ENCODE measurements at regions not wholly inside any gene's neighbourhood (a gene's known extent, or its start where the extent isn't known, plus 50 kb on each side); places are given as distances from the start of the nearest gene placed in this dataset.

GRCh38 chr13:104270731-104271130 is 1204.5 kb upstream of the SLC10A2 start:
- no peak overlapping the region for H3K9ac ChIP-seq (ENCODE audit: low read length in 5 of 5)
- H3K4me3 ChIP-seq (ENCODE audit: low read depth in 1 of 5, low read length in 5 of 5) = no peak overlapping the region
- H3K4me1 ChIP-seq (ENCODE audit: control insufficient read depth in 5 of 5, insufficient read depth in 5 of 5, low read length in 5 of 5) = no peaks in the 10 kb centered on the region
- H3K27ac ChIP-seq (ENCODE audit: low read depth, low read length) = no peak overlapping the region
- no peaks in the 10 kb centered on the region for H3K9me3 ChIP-seq (ENCODE audit: control insufficient read depth in 5 of 5, low read length in 5 of 5)
- H3K27me3 ChIP-seq (ENCODE audit: control insufficient read depth in 5 of 5, insufficient read depth in 4 of 5, low read length in 5 of 5) = no peaks in the 10 kb centered on the region
- no peaks in the 10 kb centered on the region for H3K36me3 ChIP-seq (ENCODE audit: control insufficient read depth in 5 of 5, insufficient read depth in 5 of 5, low read length in 5 of 5)

GRCh38 chr13:104267206-104267811 is 1201.1 kb upstream of the SLC10A2 start:
- Histone ChIP-seq H3K36me3 (ENCODE audit: control insufficient read depth in 5 of 5, insufficient read depth in 5 of 5, low read length in 5 of 5) (no peaks in the 10 kb centered on the region), H3K27ac (ENCODE audit: low read depth, low read length) (no peak overlapping the region), H3K4me3 (ENCODE audit: low read depth in 1 of 5, low read length in 5 of 5) (no peak overlapping the region), H3K9ac (ENCODE audit: low read length in 5 of 5) (no peak overlapping the region), H3K9me3 (ENCODE audit: control insufficient read depth in 5 of 5, low read length in 5 of 5) (no peaks in the 10 kb centered on the region), H3K4me1 (ENCODE audit: control insufficient read depth in 5 of 5, insufficient read depth in 5 of 5, low read length in 5 of 5) (no peaks in the 10 kb centered on the region), H3K27me3 (ENCODE audit: control insufficient read depth in 5 of 5, insufficient read depth in 4 of 5, low read length in 5 of 5) (no peaks in the 10 kb centered on the region)

- Histone ChIP-seq H3K36me3 (ENCODE audit: control insufficient read depth in 5 of 5, insufficient read depth in 5 of 5, low read length in 5 of 5) (no peaks in the 10 kb centered on the region), H3K9ac (ENCODE audit: low read length in 5 of 5) (no peak overlapping the region), H3K9me3 (ENCODE audit: control insufficient read depth in 5 of 5, low read length in 5 of 5) (no peaks in the 10 kb centered on the region), H3K27ac (ENCODE audit: low read depth, low read length) (no peak overlapping the region), H3K4me3 (ENCODE audit: low read depth in 1 of 5, low read length in 5 of 5) (no peak overlapping the region), H3K27me3 (ENCODE audit: control insufficient read depth in 5 of 5, insufficient read depth in 4 of 5, low read length in 5 of 5) (no peaks in the 10 kb centered on the region), H3K4me1 (ENCODE audit: control insufficient read depth in 5 of 5, insufficient read depth in 5 of 5, low read length in 5 of 5) (no peaks in the 10 kb centered on the region)
These were observed 1190.5 kb upstream of the SLC10A2 start for GRCh38 chr13:104256701-104257100.

- Histone ChIP-seq H3K9ac (ENCODE audit: low read length in 5 of 5) (no peak overlapping the region), H3K27me3 (ENCODE audit: control insufficient read depth in 5 of 5, insufficient read depth in 4 of 5, low read length in 5 of 5) (no peaks in the 10 kb centered on the region), H3K27ac (ENCODE audit: low read depth, low read length) (no peak overlapping the region), H3K9me3 (ENCODE audit: control insufficient read depth in 5 of 5, low read length in 5 of 5) (no peaks in the 10 kb centered on the region), H3K4me1 (ENCODE audit: control insufficient read depth in 5 of 5, insufficient read depth in 5 of 5, low read length in 5 of 5) (no peaks in the 10 kb centered on the region), H3K4me3 (ENCODE audit: low read depth in 1 of 5, low read length in 5 of 5) (no peak overlapping the region), H3K36me3 (ENCODE audit: control insufficient read depth in 5 of 5, insufficient read depth in 5 of 5, low read length in 5 of 5) (no peaks in the 10 kb centered on the region)
These were observed 1187.0 kb upstream of the SLC10A2 start for GRCh38 chr13:104253063-104253680.

GRCh38 chr13:104251931-104252330 is 1185.7 kb upstream of the SLC10A2 start:
- Histone ChIP-seq H3K4me3 (ENCODE audit: low read depth in 1 of 5, low read length in 5 of 5) (no peak overlapping the region), H3K36me3 (ENCODE audit: control insufficient read depth in 5 of 5, insufficient read depth in 5 of 5, low read length in 5 of 5) (no peaks in the 10 kb centered on the region), H3K27ac (ENCODE audit: low read depth, low read length) (no peak overlapping the region), H3K9me3 (ENCODE audit: control insufficient read depth in 5 of 5, low read length in 5 of 5) (no peaks in the 10 kb centered on the region), H3K27me3 (ENCODE audit: control insufficient read depth in 5 of 5, insufficient read depth in 4 of 5, low read length in 5 of 5) (no peaks in the 10 kb centered on the region), H3K4me1 (ENCODE audit: control insufficient read depth in 5 of 5, insufficient read depth in 5 of 5, low read length in 5 of 5) (no peaks in the 10 kb centered on the region), H3K9ac (ENCODE audit: low read length in 5 of 5) (no peak overlapping the region)

- H3K36me3 ChIP-seq (ENCODE audit: control insufficient read depth in 5 of 5, insufficient read depth in 5 of 5, low read length in 5 of 5) = no peaks in the 10 kb centered on the region
- H3K4me1 ChIP-seq (ENCODE audit: control insufficient read depth in 5 of 5, insufficient read depth in 5 of 5, low read length in 5 of 5) = no peaks in the 10 kb centered on the region
- H3K9ac ChIP-seq (ENCODE audit: low read length in 5 of 5) = no peak overlapping the region
- no peak overlapping the region for H3K27ac ChIP-seq (ENCODE audit: low read depth, low read length)
- H3K27me3 ChIP-seq (ENCODE audit: control insufficient read depth in 5 of 5, insufficient read depth in 4 of 5, low read length in 5 of 5) = no peaks in the 10 kb centered on the region
- no peaks in the 10 kb centered on the region for H3K9me3 ChIP-seq (ENCODE audit: control insufficient read depth in 5 of 5, low read length in 5 of 5)
- H3K4me3 ChIP-seq (ENCODE audit: low read depth in 1 of 5, low read length in 5 of 5) = no peak overlapping the region
These were observed 1180.7 kb upstream of the SLC10A2 start for GRCh38 chr13:104246955-104247354.

GRCh38 chr13:104206450-104207044 is 1140.3 kb upstream of the SLC10A2 start:
- H3K9ac ChIP-seq (ENCODE audit: low read length in 5 of 5) = no peak overlapping the region
- no peaks in the 10 kb centered on the region for H3K27me3 ChIP-seq (ENCODE audit: control insufficient read depth in 5 of 5, insufficient read depth in 4 of 5, low read length in 5 of 5)
- H3K9me3 ChIP-seq (ENCODE audit: control insufficient read depth in 5 of 5, low read length in 5 of 5) = peaks cover 0 to 3% (median 0%) of the 10 kb centered on the region in 5 donors
- no peak overlapping the region for H3K27ac ChIP-seq (ENCODE audit: low read depth, low read length)
- H3K36me3 ChIP-seq (ENCODE audit: control insufficient read depth in 5 of 5, insufficient read depth in 5 of 5, low read length in 5 of 5) = no peaks in the 10 kb centered on the region
- H3K4me1 ChIP-seq (ENCODE audit: control insufficient read depth in 5 of 5, insufficient read depth in 5 of 5, low read length in 5 of 5) = no peaks in the 10 kb centered on the region
- no peak overlapping the region for H3K4me3 ChIP-seq (ENCODE audit: low read depth in 1 of 5, low read length in 5 of 5)

- H3K36me3 ChIP-seq (ENCODE audit: control insufficient read depth in 5 of 5, insufficient read depth in 5 of 5, low read length in 5 of 5) = no peaks in the 10 kb centered on the region
- H3K27ac ChIP-seq (ENCODE audit: low read depth, low read length) = no peak overlapping the region
- no peak overlapping the region for H3K4me3 ChIP-seq (ENCODE audit: low read depth in 1 of 5, low read length in 5 of 5)
- H3K9ac ChIP-seq (ENCODE audit: low read length in 5 of 5) = no peak overlapping the region
- peaks cover 0 to 3% (median 0%) of the 10 kb centered on the region in 5 donors for H3K9me3 ChIP-seq (ENCODE audit: control insufficient read depth in 5 of 5, low read length in 5 of 5)
- no peaks in the 10 kb centered on the region for H3K27me3 ChIP-seq (ENCODE audit: control insufficient read depth in 5 of 5, insufficient read depth in 4 of 5, low read length in 5 of 5)
- no peaks in the 10 kb centered on the region for H3K4me1 ChIP-seq (ENCODE audit: control insufficient read depth in 5 of 5, insufficient read depth in 5 of 5, low read length in 5 of 5)
These were observed 1138.0 kb upstream of the SLC10A2 start for GRCh38 chr13:104204177-104204576.

- Histone ChIP-seq H3K4me1 (ENCODE audit: control insufficient read depth in 5 of 5, insufficient read depth in 5 of 5, low read length in 5 of 5) (no peaks in the 10 kb centered on the region), H3K4me3 (ENCODE audit: low read depth in 1 of 5, low read length in 5 of 5) (no peak overlapping the region), H3K27ac (ENCODE audit: low read depth, low read length) (no peak overlapping the region), H3K27me3 (ENCODE audit: control insufficient read depth in 5 of 5, insufficient read depth in 4 of 5, low read length in 5 of 5) (no peaks in the 10 kb centered on the region), H3K36me3 (ENCODE audit: control insufficient read depth in 5 of 5, insufficient read depth in 5 of 5, low read length in 5 of 5) (no peaks in the 10 kb centered on the region), H3K9ac (ENCODE audit: low read length in 5 of 5) (no peak overlapping the region), H3K9me3 (ENCODE audit: control insufficient read depth in 5 of 5, low read length in 5 of 5) (no peaks in the 10 kb centered on the region)
These were observed 1132.6 kb upstream of the SLC10A2 start for GRCh38 chr13:104198801-104199200.

- Histone ChIP-seq H3K4me1 (ENCODE audit: control insufficient read depth in 5 of 5, insufficient read depth in 5 of 5, low read length in 5 of 5) (no peaks in the 10 kb centered on the region), H3K4me3 (ENCODE audit: low read depth in 1 of 5, low read length in 5 of 5) (no peak overlapping the region)
These were observed 1130.4 kb upstream of the SLC10A2 start for GRCh38 chr13:104196611-104197010.

More at GRCh38 chr13:104196611-104197010, 1130.4 kb upstream of the SLC10A2 start:
- Histone ChIP-seq H3K9ac (ENCODE audit: low read length in 5 of 5) (no peak overlapping the region), H3K27ac (ENCODE audit: low read depth, low read length) (no peak overlapping the region), H3K36me3 (ENCODE audit: control insufficient read depth in 5 of 5, insufficient read depth in 5 of 5, low read length in 5 of 5) (no peaks in the 10 kb centered on the region), H3K27me3 (ENCODE audit: control insufficient read depth in 5 of 5, insufficient read depth in 4 of 5, low read length in 5 of 5) (no peaks in the 10 kb centered on the region), H3K9me3 (ENCODE audit: control insufficient read depth in 5 of 5, low read length in 5 of 5) (peaks cover 0 to 4% (median 0%) of the 10 kb centered on the region in 5 donors)

All from subcutaneous abdominal adipose tissue (tissue), 5 donors.